HG03457 (cell line): ENCODE measurements at regions not wholly inside any gene's neighbourhood (a gene's known extent, or its start where the extent isn't known, plus 50 kb on each side); places are given as distances from the start of the nearest gene placed in this dataset.
"Not testable (repeated sequence)": the region's sequence is repeated elsewhere in the genome, so short reads cannot be mapped to it uniquely, and the experiment has no call there.

Experiments
- ATAC-seq: cut with Tn5 transposase; IDR thresholded peaks from one replicate; pipeline ENCODE4 v1.9.1; 2021; ENCODE audit warnings: moderate number of reproducible peaks; ENCODE audit not compliant: unreplicated experiment

DNA sequence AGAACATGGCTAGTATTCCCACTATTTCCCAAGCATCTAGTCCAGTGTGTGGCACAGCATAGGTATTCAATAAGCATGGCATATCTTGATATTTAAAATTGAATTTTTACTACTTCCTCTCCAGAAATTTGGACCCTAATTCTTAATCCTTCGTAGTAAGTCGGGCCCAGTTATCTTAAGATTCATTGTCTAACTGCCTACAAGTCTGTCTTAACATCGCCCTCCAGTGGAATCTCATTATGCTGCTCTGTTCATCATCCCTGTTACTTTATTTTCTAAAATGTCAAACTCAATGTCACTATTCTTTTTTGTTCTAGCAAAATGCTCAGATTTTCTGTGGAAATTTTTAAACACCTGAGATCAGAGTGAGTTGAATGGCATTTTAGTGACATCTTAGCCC lies 606.2 kb downstream of the KLHL13 start:
- no peak for ATAC-seq

DNA sequence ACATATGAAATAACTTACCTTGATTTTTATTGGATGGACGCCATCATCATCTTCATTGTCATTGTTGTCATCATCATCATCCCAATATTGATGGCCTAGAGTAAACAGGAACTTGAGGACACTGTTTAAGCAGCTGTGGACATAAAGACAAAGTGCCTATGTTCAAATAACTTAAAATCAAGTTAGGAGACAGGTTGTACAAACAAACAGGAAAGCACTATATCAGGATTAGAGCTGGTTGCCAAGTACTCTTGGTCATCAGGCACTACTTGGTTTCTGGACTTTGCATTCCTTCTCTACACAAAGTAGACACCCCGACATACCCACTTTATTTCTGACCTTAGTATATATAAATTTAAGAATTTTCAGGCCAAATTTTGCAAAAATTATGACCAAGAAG lies 608.6 kb downstream of the KLHL13 start:
- ATAC-seq = no peak

DNA sequence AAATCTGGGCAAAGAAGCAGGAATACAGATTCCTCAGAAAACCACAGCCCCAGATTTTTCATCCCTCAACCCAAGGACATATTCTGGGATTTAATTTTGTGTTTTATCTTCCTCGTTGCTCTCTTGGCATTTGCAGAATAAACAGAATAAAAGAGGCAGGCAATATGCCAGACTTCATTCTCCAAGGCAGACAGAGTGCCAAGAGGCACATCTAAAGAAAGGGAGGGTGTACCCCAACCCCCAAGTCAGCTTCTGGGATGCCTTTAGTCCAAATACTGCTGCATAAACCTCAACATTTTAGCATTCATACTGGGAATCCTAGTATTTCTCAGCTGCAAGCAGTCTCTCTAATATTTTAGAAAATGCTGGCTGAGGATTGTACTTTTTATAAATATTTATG lies 629.2 kb downstream of the KLHL13 start:
- ATAC-seq = no peak

DNA sequence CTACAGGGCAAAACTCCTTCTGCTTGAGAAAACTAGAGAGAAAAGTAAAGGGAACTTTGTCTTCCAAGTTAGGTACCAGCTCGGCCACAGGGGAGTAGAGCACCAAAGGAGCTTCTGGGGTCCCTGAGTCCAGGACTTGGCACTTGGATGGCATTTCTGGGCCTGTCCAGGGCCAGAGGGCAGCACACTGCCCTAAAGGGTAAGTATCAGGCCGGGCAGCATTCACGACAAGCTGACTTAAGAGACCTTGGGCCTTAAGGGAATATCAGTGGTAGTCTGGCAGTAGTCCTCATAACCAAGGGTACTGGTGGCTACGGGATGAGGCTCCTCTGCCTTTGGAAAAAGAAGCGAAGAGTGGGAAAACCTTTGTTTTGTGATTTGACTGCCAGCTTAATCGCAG lies 632.7 kb downstream of the KLHL13 start:
- no peak for ATAC-seq

DNA sequence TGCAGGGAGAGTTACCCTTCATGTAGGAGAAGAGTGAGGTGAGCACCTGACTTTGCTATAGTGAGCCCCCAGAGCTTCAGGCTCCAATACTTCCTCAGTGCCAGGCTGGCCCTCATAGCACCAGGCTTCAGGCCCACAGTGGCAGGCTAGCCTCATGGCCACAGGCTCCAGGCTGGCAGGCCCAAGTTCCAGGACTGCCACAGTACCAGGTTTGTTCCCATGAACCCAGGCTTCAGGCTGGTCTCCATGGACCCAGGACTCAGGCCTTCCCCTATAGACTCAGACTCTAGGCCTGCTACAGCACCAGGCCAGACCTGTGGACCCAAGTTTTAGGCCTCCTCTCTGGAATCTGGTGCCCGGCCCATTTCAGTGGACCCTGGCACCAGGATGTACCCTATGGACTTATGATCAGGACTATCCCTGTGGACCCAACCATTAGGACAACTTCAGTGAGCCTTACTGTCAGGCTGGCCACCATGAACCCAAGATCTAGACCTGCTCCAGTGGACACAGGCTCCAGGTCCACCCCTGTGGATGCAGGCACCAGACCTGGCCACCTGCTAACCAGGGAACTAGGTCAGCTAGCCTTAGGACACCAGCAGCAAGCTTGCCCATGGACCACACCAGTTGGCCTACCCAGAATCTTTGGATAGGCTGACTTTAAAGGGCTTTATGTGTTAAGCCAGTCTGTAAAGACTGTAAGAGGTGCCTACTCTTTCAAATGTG lies 658.2 kb downstream of the KLHL13 start:
- no peak for ATAC-seq

DNA sequence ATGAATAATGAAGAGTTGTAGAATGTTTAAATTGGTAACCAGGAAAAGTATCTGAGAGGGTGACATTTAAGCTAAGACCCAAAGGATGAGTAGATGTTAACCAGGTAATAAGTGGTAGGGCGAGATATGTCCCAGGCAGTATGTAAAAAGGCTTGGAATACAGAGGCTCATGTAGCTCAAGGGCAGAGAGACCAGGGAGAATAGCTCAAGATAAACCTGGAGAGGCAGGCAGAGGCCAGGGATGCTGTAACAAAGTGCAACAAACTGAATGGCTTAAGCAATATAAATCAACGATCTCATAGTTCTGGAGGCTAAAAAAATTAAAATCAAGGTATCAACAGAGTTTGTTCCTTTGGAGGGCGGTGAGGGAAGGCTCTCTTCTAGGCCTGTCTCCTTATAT lies 660.8 kb downstream of the KLHL13 start:
- no peak for ATAC-seq

DNA sequence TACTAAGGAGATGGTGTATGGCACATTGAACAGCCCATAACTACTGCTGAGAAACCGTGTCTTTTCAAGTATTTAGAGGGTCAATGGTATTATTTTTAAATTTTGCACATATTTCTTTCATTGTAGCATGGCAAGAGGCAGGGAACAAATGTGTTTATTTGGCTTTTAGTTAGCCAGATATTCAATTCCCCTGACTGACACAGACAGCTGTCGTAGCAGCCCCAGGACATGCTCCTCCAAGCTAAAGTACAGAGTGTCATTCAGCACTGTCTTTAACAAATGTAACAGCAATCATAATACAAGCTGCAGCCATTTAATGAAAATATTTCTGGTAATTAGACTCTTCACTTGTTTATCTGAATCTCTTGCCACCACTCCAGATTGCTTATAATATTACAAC lies 687.1 kb downstream of the KLHL13 start:
- no peak for ATAC-seq

DNA sequence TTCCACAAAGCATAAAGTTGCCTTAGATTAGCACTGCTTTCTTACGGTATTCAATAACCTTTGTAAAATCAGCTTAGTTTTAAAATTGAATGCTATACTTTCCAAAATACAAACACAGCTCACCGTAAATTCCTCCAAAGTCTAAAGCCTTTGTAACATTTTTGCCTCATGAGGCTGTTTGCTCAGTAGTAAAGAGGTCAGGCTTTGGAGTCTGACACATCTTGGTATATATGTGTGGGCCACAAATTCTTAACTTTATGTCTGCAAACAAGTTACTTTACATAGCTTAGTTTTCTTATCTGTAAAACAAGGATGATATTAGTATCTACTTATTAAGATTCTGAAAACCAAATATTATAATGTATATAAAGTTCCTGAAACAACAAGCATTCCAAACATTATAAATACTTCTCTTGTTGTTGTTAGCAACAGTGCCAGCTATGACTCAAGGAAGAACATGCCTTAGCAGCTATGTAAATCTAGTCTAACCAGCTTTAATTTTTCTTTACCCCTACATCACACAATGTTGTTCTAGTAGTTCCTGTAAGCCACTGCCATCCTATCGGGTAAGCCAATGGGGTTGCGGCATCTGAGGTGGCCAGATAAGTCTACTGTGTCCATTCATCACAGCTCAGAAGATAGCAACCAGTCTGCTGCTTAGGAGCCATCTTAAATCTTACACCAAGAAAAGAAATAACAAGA lies 709.0 kb downstream of the KLHL13 start:
- ATAC-seq = no peak

DNA sequence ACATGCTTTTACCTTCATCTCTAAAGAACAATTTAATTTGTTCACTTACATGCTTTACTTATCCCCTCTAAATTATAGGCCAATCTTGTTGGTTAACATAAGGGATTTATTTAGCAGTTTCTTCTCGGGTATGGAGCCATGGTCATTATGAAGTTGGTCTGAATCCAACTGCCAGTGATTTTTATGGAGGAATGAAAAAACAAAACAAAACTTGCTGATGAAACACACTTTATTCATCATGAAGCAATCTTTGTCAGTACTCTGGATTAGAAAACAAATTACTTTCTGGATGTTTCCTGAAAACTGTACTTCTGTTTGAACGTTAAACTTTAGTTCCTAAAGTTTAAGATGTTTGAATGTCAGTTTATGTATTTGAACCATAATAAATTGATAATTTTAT lies 715.8 kb downstream of the KLHL13 start:
- no peak for ATAC-seq

DNA sequence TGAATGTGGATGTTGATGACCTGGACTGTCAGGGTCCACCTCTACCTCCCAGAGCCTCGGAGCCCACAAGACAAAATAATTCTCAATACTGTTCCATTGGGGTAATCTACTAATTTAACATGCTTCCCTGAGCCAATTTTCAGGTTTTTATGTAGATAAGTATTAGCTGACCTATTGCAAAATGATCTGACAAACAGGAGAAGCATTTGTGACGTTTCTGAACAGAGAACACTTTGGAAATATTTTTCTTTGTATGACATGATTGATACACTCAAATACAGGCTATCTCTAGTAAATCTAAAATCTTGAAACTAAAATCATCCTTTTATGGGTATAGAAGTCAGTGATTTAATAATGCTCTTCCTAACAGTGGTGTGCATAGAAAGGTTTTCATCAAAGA lies 716.6 kb downstream of the KLHL13 start:
- ATAC-seq = no peak

DNA sequence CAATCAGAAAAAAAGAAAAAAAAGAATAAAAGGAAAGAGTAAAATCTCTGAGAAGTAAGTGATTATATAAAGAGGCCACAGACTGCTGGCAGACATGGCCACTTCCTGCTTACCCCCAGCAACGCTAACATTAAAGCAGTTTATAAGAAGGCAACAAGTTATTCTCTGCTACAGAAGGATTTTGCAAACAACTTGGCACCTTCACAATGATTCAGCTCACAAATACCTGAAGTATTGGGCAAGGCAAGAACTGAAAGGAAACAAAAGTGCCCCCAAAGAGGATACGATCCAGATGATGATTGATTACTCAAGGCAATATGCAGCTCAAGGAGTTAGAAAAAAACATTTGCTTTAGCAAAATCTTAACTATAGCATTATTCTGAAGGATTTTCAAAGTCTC lies 718.8 kb downstream of the KLHL13 start:
- ATAC-seq = no peak

DNA sequence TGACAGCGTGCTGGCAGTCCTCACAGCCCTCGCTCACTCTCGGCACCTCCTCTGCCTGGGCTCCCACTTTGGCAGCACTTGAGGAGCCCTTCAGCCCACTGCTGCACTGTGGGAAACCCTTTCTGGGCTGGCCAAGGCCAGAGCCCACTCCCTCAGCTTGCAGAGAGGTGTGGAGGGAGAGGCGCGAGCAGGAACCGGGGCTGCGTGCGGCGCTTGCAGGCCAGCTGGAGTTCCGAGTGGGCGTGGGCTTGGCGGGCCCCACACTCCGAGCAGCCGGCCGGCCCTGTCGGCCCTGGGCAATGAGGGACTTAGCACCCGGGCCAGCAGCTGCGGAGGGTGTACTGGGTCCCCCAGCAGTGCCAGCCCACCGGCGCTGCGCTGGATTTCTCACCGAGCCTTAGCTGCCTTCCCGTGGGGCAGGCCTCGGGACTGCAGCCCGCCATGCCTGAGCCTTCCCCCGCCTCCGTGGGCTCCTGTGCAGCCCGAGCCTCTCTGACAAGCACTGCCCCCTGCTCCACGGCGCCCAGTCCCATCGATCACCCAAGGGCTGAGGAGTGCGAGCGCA lies 722.0 kb downstream of the KLHL13 start:
- not testable (repeated sequence) for ATAC-seq

DNA sequence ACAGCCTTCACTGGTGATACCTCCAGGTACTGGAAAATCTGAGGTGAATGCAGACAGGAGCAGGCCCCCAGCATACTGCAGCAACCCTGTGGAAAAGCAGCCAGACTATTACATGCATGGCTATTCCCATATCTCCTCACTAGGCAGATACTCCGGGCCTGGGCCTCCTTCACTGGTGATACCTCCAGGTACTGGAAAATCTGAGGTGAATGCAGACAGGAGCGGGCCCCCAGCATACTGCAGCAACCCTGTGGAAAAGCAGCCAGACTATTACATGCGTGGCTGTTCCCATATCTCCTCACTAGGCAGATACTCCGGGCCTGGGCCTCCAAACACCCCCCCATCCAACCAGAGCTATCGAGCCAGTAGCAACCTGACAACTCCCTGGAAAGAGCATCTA lies 724.2 kb downstream of the KLHL13 start:
- ATAC-seq = not testable (repeated sequence)

DNA sequence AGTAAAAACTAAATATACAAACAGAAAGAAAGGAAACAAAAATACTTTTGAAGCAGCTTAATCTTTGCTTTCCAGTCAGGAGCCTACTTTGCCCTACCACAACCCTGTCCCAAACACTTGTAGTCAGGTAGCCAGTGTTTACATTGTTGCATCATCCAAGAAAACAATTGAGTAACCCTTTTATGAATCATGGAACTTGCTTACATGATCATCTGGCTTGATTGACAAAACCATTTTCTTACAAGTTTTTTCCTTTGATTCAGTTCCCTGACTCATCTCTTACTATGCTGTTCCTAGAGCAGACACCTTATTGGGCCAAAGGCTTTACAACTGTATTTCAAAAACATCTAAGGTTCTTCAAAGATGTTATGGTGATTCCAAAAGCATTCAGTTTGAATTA lies 740.1 kb downstream of the KLHL13 start:
- ATAC-seq = no peak

DNA sequence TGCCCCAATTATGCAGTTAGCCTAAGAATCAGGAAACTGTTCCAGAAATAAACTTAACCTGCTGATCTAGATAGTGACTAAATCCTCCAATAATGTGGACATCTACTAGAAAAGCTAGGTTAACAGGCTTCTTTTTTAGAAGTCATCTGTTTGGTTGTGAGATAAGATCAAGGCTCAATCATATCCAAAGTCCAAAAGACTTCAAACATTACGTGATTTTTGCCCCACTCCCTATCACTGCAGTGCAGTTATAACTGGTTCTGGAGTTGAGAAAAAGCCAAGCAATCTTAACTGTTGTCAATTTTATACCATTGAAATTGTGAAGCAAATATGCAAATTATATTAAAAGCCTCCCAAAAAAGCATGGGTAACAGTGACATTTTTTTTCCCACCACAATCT lies 781.4 kb downstream of the KLHL13 start:
- no peak for ATAC-seq

DNA sequence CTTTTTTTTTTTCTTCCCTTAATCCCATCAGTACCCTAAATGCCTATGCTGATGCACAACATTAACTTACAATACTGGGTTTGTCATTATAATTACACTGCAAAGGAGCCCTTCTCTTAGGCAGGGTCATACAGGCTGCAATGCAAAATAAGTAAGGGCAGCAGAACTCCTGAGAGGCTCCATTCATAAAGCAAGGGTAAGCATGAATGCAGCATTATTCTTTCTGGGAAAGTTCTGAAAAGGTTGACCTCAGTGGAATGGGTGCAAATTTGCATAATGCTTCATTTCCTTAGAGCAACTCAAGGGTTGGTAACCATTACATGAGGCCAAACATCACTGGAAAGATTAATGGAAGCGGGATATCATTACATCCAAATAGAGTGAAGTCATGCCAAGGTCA lies 789.2 kb downstream of the KLHL13 start:
- ATAC-seq = no peak

DNA sequence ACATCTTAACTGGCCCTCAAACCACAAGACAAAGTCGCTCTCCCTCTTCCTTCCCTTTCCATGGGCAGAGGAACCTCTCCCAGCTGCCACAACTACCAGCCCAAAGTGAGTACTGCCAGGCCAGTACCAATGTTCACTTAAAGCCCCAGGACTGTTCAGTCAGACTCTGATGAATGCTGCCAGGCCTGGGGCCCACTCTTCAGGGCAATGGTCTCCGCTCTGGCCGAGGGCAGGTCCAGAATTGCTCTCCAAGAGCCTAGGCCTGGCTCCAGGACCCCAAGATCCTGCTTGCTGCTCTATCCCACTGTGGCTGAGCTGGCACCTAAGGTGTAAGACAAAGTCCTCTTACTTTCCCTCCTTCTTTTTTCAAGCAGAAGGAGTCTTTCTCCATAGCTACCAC lies 790.9 kb downstream of the KLHL13 start:
- ATAC-seq = no peak

DNA sequence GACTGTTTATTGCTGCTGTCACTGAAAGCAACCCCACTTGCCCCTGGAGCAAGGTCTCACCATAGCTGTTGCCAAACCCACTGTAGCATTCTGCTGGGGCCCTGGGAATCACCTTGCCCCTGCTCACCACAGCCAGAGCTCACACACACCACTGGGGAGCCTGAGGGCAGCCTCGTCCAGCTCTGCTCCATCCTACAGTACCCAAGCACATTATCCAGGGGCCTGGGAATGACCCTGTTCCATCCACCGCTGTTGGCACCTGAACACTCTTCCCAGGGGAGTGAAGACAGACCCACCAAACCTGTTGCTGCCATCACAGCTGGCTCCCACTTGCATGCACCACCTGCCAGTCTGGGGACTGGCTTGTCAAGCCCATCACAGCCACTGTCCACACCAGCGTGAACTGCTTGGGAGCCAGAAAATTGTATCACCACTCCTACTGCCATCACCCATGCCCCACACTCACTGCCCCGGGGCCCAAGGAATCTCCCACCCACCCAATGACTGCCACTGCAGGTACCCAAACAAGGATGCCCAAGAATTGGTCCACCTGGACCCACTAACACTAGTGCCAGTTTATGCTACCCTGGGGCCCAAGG lies 811.3 kb downstream of the KLHL13 start:
- no peak for ATAC-seq

DNA sequence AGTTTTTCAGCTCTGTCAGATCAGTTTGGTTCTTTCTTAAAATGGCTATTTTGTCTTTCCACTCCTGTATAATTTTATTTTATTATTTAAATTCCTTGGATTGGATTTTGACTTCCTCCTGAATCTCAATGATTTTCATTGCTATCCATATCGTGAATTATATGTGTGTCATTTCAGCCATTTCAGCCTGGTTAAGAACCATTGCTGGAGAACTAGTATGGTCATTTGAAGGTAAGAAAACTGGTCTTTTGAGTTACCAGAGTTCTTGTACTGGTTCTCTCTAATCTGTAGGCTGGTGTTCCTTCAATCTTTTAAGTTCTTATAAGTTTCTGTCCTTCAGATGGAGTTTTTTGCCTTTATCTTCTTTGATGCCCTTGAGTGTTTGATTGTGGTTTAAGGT lies 815.5 kb downstream of the KLHL13 start:
- no peak for ATAC-seq

DNA sequence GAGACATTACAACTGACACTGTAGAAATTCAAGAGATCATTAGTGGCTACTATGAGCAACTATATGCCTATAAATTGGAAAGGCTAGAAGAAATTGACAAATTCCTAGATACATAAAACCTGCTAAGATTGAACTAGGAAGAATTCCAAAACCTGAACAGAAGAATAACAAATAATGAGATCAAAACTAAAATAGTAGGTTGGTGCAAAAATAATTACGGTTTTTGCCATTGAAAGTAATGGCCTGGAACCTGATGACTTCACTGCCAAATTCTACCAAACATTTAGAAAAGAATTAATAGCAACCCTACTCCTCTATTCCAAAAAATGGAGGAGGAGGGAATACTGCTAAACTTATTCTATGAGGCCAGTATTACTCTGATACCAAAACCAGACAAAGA lies 824.9 kb downstream of the KLHL13 start:
- no peak for ATAC-seq

DNA sequence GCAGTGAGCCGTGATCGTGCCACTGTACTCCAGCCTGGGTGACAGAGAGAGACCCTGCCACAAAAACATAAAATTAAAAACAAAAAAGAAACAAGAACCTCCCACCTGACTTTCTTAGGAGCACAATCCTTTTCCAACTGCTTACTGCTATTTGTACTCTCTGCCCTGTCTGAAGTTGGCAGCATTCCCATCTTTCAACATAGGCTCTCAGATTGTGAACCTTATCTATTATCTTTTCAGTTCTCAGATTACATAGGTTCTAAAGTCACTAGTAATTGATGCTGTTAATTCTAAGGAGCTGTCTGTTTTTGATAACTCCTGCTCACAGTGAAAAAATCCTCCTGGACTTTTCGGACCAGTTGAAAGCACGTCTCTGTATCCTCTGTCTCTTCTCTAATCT lies 812.2 kb upstream of the CT83 start:
- ATAC-seq = no peak
